ENCODE measurements at regions not wholly inside any gene's neighbourhood (a gene's known extent, or its start where the extent isn't known, plus 50 kb on each side); places are given as distances from the start of the nearest gene placed in this dataset.
"Not testable (repeated sequence)": the region's sequence is repeated elsewhere in the genome, so short reads cannot be mapped to it uniquely, and the experiment has no call there.

DNA sequence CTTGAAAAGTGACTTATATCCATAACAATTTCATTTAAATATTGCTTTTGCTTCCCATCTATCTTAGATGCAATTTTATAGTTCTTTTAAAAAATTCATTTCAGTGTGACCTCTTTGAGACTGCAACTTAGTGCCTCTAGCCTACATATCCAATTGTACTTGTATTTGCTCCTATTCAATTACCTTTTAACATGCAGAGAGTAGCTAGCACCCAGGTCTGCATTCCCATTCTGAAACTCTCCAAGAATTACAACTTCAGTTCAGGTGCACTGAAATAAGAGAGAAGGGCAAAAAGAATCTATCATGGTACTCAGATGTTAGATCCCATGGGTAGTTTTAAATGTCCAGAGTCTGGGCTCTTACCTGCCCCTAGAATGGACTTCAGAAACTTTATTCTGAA is 765.4 kb upstream of the SLC35B3 start:
- no peak for DNase-seq (ENCODE audit: low read depth in 2 of 2)

DNA sequence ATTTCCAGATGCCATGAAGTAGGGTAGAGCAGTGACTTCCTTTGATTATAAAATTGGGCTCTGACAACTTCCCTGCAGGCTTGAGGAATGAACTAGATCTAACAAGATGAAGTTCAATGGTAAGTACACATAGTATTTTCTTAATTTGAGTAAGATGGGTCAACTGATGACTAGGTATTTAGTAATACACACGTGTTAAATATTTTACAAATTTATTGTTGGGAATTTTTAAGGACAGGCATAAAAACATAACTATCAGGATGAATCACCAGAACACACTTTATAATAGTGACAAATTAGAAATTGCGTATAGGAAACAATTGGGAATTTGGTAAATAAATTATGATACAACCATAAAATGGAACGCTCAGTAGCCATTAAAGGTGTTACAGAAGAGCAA is 762.4 kb upstream of the SLC35B3 start:
- no peak for DNase-seq (ENCODE audit: low read depth in 2 of 2)

DNA sequence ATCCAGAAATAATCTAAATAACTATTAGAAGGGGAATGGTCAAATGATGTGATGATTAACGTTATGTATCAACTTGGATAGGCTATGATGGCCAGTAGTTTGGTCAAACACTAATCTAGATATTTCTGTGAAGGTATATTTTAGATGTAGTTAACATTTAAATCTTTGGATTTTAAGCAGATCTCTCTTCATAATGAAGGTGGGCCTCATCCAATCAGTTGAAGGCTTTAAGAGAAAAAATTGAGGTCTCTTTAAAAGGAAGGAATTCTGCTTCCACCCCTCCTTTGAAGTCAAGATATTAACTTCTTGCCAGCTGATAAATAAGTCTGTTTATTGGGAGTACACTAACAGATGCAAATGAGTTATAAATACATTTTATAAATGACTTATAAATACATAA is 760.0 kb upstream of the SLC35B3 start:
- no peak for DNase-seq (ENCODE audit: low read depth in 2 of 2)

GRCh38 chr6:9192405-9192909 is 757.1 kb upstream of the SLC35B3 start:
- DNase-seq (ENCODE audit: low read depth in 2 of 2): no peak

- DNase-seq (ENCODE audit: low read depth in 2 of 2): no peak
These were observed 750.8 kb upstream of the SLC35B3 start for GRCh38 chr6:9186148-9186547.

GRCh38 chr6:9178071-9178470 is 742.7 kb upstream of the SLC35B3 start:
- DNase-seq (ENCODE audit: low read depth in 2 of 2): no peak

GRCh38 chr6:9173229-9173628 is 737.9 kb upstream of the SLC35B3 start:
- no peak for DNase-seq (ENCODE audit: low read depth in 2 of 2)

DNA sequence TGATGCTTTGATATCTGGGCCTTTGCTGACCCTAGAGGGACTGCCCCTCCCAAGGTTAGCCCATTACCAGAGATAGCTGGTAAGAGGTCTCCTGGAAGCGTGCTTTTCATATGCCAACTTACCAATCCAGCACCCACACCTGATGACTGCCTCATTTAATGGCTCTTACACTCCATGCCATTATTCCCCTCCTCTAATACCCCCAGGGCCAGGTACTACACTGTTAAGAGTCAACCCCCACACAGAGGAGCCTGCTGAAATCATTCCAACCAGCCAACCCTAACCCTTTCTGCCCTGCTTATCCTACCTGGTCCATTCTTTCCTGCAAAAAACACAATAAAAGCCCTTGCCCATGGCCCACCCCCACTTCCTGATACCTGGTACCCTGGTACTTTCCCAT is 736.8 kb upstream of the SLC35B3 start:
- DNase-seq (ENCODE audit: low read depth in 2 of 2): no peak

DNA sequence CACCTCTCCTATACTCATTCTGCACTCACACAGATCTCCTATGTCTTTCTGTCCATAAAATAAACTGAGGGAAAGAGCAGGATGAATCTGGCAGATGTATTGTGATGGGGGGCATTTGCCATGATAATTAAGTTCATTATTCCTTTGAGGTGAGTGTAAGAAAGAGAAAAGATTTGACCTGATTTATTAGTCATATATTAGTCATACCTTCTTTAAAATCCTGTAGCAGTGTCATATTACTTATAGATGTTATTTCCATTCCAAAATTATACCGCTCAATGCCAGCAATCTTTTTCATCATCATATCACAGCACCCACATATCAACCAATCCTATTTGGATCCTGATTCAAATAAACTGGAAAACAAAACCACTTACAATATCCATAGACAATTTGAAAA is 733.3 kb upstream of the SLC35B3 start:
- DNase-seq (ENCODE audit: low read depth in 2 of 2): no peak

GRCh38 chr6:9161731-9162130 is 726.4 kb upstream of the SLC35B3 start:
- DNase-seq (ENCODE audit: low read depth in 2 of 2): no peak

DNA sequence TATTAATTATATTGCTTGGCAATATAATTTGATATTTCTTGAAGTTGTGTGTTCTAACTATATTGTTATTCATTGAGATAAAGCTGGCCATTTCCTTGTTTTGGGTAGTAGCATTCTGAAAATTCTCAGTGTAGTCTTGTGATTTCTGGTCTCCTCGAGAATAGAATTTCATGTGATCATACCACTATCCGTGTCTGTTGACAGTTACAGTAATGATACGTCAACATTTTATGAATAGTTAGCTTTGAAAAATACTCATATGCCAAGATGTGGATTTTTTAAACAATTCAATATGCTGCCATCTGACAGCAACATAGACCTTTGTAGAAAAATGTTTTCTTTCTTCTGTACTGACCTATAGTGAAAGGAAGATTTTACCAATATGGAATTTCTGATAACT is 723.7 kb upstream of the SLC35B3 start:
- DNase-seq (ENCODE audit: low read depth in 2 of 2): no peak

- no peak for DNase-seq (ENCODE audit: low read depth in 2 of 2)
These were observed 720.5 kb upstream of the SLC35B3 start for GRCh38 chr6:9155836-9156235.

GRCh38 chr6:9143140-9143539 is 707.8 kb upstream of the SLC35B3 start:
- DNase-seq (ENCODE audit: low read depth in 2 of 2): no peak

DNA sequence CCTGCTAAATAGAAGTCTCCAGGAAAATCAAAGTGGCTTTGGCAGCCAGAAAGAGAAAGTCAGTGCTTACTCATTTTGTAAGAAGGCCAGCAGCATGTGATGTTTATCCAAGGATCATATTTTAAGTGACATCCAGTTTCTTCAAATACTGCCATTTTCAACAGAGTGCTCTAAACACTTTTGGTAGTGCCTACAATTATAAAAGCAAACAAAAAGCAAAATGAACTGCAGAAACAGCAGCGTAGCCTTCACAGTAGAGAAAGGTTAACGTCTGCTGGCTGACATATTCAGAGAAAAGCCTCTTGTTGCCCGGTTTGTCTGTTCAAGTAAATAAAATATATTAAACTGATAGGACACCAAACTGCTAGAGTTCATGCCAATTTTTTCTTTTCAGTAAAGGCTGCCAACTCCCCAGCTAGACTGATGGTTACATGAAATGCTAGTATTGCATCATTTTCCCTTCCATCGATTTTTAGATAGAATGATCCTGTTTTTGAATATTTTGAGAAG is 705.7 kb upstream of the SLC35B3 start:
- no peak for DNase-seq (ENCODE audit: low read depth in 2 of 2)

GRCh38 chr6:9140172-9140571 is 704.8 kb upstream of the SLC35B3 start:
- no peak for DNase-seq (ENCODE audit: low read depth in 2 of 2)

GRCh38 chr6:9139746-9140145 is 704.4 kb upstream of the SLC35B3 start:
- DNase-seq (ENCODE audit: low read depth in 2 of 2): no peak

DNA sequence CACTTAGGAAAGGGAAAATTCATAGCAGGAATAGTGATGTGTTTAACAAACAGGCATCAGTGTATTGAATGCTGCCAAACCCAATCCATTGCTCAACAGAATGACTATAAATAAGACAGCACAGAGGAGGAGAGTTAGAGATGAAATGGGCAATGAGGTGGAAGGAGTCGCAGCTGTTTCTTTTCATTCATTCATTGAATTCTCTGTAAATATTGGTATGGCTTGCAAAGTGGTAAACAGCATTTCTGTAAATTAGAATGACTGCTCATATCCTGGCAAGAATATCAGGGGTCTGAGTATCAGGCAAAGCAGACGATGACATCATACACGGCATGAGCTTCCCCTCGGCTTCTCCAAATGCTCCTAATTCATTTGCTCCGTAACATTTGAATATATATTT is 703.6 kb upstream of the SLC35B3 start:
- no peak for DNase-seq (ENCODE audit: low read depth in 2 of 2)

GRCh38 chr6:9136141-9136822 is 700.9 kb upstream of the SLC35B3 start:
- no peak for DNase-seq (ENCODE audit: low read depth in 2 of 2)

- DNase-seq (ENCODE audit: low read depth in 2 of 2): no peak
These were observed 696.3 kb upstream of the SLC35B3 start for GRCh38 chr6:9131616-9132015.

DNA sequence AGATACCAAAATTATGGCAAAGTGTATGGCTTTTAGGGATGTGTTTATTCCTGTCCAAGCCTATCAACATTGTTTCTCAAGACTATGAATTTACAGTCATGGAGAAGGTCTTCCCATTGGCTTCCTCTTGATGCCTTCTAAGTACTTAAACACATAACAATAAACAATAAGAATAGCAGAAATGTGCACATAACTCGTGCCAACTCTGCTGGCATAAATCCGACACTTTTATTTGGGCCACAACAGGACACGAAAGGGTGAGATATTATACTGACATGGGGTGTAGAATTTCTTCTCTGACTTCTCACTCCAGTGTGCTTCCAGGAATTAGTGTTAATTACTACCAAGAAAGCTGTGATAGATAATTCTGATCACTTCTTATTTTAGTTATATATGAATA is 695.9 kb upstream of the SLC35B3 start:
- DNase-seq (ENCODE audit: low read depth in 2 of 2): no peak

DNA sequence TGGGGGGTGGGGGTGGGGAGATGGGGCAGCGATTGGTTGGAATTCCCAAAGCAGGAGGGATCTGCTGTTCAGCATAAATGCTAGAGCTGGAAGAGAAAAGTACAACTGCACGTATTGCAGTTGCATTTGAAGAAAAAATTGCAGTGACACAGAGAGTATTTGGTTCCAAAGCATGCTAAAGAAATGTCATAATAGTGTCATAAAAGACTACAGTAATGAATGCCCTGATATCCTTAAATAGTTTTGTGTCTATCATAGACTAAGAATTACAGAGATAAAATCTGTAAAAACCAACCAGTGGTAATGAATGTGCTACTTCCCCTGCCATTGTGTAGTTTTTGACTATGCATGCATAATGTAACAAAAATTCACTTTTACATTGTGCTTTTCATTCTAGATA is 693.6 kb upstream of the SLC35B3 start:
- DNase-seq (ENCODE audit: low read depth in 2 of 2): no peak

DNA sequence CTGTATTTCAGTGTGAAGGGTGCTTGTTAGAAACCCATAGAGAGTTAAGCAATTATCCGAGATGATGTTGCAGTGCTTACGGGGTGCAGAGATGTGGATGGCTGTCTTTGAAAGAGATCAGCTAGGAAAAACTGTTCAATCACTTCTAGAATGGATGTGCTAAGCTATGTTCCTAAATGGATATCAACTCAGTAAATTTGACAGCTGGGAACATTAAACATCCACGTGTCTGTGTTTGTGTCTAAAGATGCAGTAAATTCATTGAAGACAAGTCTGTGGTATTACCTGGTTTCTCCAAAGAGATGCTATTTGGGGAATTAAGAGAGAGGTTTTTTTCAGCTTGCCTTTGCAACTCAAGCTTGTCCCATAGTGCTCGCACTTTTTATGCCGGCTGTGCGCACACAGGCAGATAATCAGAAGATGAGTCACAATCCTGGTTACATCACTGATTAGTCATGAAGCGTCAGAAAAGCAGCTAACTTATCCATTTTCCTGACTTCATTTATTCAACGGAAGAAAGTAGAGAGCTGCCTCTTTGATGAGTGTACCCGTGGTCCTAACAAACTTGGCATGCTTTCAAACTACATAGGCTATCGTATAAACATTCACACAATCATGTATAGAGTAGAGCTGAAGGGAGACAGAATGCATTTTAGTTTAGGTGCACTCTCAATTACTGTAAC is 691.7 kb upstream of the SLC35B3 start:
- DNase-seq (ENCODE audit: low read depth in 2 of 2): no peak

DNA sequence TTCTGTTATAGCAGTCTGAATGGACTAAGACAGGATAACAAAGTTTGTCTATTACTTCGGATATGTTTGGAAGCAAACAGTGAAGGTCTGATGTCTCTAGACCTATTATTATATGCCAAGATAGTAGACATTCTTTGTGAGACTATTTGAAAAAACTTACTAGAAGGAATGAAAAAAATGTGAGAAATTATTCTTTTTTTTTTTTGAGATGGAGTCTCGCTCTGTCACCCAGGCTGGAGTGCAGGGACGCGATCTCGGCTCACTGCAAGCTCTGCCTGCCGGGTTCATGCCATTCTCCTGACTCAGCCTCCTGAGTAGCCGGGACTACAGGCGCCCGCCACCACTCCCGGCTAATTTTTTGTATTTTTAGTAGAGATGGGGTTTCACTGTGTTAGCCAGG is 690.7 kb upstream of the SLC35B3 start:
- not testable (repeated sequence) for DNase-seq (ENCODE audit: low read depth in 2 of 2)

Measured in stimulated activated CD8-positive, alpha-beta memory T cell treated with anti-CD3 and anti-CD28 coated beads, Interleukin-7, amount 100 ng/mL, for 1 hour (primary cell).